Activated CD4-positive, alpha-beta T cell treated with anti-CD3 and anti-CD28 coated beads for 24 hours (primary cell): ENCODE measurements at regions not wholly inside any gene's neighbourhood (a gene's known extent, or its start where the extent isn't known, plus 50 kb on each side); places are given as distances from the start of the nearest gene placed in this dataset.
"Not testable (repeated sequence)": the region's sequence is repeated elsewhere in the genome, so short reads cannot be mapped to it uniquely, and the experiment has no call there.

ENCODE experiments used
- DNase-seq, 2 donors: peaks; one replicate each; pipeline ENCODE4 v3.0.0-alpha.2; 2020; ENCODE audit warnings: low read depth in 2 of 2

DNA sequence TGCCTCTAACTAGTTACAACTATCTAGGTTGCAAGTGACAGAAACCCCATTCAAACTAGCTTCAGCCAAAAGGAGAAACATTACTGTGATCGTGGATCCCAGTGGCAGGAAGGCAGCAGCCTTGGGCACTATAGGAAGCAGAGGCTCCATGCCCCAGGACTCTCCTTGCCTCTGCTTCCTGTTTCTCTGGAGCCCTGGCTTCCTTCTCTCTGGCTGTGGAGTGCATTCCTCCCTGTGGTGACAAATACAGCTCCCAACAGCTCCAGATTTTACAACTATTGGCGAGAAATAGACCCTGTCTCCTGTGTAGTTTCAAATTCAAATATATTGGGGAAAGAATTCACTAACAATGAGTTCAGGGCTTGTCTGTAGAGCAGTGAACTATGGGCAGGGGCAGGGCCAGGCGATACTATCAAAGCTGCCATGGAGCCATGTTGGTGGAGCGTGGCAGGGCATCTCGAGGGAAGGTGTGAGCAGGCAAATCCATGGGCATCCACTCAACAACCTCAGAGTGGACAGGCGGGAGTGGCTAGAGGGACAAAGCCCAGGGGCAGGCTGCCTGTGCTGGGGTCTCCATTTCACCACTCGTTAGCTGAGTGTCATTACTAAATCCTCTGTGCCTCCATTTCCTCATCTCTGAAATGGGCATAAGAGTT is 189.5 kb downstream of the ERCC6L2 start:
- no peak for DNase-seq

DNA sequence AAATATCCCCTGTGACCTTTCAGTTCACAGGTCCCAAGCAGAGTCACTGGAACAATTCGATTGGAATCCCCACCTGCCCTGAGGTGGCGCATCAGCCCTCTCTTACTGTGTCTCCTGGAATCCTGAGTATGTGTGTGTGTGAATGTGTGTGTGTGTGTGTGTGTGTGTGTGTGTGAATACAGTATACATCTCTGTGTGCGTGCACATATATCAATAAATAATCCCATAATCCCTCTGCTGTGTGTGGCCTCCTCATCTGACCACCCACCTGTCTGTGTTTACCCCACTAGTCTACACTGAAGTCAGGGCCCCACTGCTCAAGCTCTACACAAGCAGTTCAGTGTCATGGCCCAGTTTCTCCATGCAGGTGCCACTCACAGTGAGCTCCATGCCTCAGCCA is 187.4 kb downstream of the ERCC6L2 start:
- no peak for DNase-seq

DNA sequence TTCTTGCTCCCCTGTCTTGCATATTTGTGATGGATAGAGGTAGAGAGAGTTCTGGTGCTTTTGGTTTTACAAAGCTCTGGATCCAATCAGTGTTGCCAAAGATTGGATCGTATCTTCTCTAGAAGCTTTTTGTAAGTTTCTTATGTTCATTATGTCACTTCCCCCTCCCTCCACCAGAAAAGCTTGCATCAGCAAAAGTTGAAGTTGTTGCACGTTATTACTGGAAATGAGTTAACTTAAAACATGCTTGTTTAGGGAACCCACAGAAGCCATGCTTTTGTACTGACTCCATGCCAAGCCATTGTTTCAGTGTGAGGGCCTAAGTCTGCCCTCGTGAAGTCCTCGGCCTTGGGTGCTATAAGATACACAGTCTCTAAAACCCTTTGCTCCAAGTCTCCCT is 186.5 kb downstream of the ERCC6L2 start:
- no peak for DNase-seq

DNA sequence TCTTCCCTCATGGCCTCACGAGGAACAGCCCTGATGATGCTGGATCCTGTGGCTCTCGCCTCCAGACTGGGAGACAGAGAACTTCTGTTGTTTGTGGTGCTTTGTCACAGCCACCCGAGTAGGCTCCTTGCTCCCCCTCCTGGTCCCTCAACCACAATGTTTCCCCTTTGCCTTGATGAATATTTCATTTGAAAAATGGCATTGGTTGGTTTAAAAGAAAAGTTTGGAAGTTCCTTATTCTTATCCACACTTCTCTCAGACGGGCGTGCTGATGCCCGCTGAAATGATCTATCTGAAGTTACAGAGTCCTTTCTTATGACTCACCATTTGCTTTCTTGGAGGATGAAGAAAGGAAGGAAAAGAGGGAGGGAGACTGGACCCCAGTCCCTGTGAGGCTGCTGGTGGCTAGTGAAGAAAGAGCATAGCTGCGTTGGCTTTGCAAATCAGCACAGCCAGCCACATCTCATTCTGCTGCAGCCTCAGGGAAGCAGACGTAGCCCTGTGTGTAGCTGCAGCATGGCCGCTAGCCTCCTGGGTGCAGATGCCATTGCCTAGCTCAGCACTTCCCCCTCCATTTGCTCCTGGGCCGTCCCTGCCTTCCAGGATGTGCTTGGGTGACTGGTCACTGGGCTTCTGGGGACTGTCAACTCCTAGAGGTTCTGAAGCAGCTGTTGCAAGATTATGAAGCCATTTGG is 185.9 kb downstream of the ERCC6L2 start:
- DNase-seq: peak in 1 of 2 donors; percentile 46

DNA sequence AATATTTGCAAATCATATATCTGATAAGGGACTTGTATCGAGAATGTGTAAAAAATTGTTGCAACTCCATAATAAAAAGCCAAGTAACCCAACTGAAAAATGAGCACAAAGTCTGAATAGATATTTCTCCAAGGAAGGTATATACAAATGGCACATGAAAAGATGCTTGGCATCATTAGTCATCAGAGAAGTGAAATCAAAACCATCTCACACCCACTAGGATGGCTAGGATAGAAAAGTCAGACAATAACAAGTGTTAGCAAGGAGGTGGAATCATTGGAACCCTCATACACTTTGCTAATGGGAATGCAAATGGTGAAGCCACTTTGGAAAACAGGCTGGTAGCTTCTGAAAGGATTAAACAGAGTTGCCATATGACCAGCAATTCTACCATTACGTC is 182.7 kb downstream of the ERCC6L2 start:
- DNase-seq: no peak

DNA sequence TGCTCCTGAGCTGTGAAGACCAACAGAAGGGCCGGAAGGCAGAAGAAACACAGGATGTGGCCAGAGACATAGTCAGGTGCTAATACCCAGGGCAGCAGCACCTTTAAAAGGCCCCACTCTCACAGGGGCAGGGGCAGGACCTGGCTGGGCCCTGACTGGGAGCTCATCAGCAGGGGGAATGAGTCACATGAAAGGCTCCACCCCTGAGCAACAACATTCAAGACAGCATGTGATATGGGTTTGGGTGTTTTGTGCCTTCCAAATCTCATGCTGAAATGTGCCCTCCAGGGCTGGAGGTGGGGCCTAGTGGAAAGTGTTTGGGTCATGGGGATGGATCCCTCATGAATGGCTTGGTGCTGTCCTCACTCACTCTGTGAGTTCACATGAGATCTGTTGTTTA is 181.7 kb downstream of the ERCC6L2 start:
- DNase-seq: no peak

DNA sequence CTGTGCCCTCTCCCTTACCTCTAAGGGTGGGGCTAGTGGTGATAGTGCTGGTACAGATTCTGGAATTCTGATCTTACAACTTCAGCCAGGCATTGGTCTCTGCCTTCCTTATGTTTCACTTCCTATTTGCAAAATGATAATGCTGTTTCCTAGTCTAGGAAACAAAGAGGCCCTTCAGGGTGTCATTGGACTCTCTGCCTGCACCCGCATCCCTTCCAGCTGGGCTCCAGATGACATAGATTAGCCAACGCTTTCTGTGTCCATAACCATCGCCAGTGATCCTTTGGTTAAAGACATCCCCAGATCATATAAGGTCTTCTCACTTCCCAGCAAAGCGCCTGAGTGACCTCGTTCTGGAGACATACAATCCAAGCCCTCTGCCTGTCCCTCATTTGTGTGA is 180.7 kb downstream of the ERCC6L2 start:
- DNase-seq: no peak

DNA sequence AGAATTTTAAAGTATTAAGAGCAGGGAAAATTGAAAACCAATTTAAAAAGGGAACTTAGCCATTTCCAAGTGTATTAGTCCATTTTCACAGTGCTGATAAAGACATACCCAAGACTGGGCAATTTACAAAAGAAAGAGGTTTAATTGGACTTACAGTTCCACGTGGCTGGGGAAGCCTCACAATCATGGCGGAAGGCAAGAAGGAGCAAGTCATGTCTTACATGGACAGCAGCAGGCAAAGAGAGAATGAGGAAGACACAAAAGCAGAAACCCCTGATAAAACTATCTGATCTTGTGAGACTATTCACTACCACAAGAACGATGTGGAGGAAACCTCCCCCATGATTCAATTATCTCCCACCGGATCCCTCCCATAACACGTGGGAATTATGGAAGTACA is 178.8 kb downstream of the ERCC6L2 start:
- not testable (repeated sequence) for DNase-seq

DNA sequence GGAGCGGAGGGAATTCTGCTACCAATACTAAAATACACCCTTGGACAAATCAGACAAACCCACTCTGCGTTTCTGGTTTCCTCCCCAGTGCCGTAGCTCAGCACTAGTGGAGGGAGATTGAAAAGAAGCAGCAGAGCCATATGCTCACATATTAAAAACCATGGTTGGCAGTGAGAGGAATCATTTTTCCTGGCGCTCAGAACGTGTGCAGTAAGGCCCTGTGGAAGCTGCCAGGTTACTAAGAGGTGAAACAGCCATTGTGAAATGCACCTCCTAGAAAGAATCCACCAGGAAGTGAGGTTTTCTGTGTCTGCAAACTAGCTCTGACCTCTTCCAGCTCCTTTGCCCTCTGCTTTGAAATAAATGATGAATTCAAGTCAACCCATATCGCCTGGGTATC is 177.2 kb downstream of the ERCC6L2 start:
- no peak for DNase-seq

DNA sequence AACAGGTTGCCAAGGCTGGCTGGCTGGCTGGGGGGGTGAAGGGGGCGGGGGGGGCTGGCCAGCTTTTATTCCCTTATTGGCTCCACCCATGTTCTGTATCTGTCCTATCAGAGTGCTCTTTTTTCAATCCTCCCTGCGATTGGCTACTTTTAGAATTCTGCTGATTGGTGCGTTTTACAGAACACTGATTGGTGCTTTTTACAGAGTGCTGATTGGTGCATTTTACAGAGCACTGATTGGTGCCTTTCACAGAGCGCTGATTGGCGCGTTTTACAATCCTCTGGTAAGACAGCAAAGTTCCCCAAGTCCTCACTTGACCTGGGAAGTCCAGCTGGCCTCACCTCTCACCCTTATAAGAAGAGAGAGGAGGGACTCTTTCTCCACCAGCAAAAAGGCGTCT is 175.9 kb downstream of the ERCC6L2 start:
- no peak for DNase-seq

DNA sequence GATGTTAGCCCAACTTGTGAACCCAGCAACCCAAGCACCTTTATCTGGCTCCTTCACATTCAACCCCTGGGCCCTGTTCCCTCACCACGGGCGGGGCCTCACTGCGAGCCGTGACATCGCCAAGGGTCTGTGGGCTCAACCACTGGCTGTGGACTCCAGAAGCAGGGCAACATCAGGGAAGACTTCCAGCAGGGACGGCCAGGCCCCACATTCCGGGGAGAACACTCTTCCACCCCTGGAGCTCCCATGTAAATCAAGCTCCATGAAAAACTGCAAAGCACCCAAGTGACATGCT is 175.3 kb downstream of the ERCC6L2 start:
- DNase-seq: no peak

DNA sequence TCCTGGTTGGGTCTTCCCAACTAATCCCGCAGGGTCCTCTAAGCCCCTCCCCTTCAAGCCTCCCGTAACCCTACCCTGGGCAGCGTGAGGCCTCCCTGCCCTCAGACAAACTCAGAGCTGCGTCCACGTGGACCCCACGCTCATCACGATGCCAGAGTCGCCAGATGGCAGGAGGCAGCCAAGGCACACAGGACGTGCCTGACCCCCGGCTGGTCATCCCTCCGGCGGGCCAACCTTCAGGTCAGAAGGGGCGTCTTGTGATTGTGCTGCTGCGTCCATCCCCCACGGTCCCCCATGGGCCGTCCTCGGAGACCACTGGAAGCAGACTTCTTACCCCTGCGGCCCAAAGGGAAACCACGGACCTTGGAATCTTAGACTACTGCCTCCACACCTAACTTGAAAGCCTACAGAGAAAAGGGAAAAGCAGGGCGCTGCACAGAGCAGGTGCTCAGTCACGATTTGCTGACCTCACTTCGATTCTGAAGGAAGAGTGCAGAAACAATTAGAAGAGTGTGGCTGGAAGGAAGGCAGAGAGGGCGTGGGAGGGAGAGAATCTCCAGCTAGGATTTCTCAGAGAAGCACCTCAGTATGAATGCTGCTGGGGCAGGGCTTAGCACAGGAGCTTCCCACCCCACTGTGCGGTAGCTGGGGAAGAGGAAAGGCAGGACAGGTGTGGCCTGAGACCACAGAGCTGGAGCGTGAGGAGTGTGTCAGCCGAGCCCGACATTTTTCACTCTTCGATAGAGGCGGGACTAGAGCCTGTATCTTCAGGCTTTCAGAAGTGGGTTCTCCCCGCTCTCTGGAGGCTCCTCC is 174.8 kb downstream of the ERCC6L2 start:
- DNase-seq: no peak

DNA sequence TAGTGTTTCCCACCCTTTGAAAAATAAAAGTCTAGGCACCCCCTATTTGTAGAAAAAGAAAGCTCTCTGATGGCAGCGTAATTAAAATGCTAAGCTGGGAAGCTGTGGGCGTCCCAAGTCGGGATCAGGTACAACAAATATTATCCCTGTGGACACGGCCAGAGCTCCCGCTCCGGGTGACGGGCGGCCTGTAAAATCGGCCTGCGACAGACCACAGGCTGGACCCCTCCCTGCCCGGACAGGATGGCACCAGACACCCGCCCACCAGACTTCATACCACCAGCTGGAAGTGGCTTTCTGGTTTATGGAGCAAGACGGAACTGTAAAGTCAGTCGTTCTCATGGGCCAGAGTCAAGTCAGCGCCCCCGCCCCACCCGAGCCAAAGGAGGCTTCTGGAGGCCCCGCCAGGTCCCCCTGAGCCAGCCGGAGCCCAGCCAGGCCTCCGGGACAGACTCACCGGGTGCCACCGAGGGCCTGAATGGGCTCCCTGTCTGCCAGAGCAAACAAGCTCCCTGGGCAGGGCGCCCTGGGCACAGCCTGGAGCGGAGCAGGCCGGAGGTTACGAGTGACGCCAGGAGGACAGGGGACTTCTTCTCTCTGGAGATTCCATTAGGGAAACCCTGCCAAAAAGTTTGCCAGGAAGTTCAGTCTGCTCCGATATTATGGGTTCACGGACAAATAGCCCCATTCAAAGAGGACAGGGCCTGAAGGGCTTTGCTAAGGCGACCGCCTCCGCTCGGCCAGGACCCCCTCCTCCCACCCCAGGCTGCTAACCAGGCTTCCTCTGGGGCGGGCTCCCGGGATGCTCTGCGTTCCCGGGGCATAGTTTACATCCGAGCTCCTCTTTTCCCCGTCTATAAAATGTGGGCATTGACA is 173.7 kb downstream of the ERCC6L2 start:
- no peak for DNase-seq

DNA sequence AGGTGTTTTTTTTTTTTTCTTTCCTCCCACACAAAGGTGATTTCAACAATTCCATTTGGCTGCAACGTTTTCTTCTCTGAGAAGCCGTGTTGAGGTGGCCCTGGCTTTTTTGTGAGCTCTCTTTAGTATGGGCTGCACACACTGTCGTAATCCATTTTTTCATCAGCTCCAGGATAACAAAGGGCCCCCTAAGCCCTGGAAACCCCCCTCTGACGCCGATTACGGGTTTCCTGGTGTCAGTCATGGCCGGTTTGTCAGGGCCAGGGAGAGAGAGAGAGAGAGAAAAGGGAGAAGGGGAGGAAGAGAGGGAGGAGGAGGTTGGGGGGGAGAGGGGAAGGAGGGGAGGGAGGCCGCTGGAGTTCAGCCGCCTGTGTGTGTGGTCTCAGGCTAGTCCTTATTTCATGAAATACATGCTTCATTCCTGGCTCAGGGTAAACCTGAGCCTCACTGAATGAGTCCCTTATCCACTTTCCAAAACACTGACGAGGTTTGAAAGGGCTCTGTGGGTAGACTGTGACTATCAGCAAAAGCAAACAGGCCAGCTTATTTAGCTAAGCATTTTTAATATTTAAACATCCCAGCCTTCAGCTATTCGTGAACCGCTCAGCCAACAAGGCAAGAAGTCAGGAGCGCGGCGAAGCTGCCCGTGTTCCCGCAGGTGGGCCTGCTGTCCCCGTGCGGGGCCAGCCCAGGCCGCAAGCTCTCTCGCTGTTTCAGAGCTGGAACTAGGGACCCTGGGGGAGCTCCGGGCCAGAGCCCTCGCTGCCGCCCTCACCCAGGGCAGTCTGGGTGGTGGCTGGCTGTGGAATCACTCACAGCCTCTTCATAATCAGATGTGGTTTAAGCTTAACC is 172.8 kb downstream of the ERCC6L2 start:
- DNase-seq: no peak

DNA sequence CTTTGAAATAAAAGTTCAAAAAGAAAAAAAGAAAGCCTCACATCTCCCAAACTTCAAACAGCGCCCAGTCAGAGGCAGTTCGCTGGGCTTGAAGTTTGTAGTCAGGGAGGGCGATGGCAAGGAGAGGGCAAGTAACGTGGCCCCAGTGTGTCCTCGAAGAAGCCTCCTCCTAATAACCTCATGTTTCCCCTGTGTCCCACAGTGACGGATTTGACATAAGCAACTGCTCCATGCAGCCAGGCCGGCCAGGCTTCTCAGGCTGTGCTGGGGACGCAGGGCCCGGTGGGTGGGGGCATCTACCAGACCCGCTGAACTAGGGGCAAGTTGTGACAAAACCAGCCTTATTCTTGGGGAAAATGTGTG is 172.2 kb downstream of the ERCC6L2 start:
- DNase-seq: no peak

DNA sequence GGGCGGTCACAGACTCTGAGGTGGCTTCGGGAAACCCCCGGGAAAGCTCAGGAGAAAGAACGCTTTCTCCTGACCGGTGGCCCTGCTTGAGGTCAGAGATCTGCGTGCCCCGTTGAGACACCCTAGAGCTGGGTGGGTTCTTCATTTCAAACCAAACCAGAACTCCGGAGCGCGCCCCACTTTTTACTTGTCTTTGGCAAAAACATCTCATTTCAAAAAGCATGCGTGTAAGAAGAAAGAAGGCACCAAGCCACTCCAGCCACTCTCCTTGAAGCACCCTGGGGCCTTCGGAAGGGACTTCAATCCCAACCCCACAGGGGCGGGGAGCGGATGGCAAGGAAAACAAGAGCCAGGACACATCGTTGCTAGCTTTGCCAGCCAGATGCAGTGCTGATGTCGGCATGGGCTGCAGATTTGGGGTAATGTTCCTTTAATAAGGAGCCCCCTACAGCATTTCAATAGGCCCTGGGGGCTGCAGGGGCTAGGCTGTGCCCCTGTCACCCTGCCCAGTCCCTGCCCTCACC is 171.7 kb downstream of the ERCC6L2 start:
- DNase-seq: no peak

DNA sequence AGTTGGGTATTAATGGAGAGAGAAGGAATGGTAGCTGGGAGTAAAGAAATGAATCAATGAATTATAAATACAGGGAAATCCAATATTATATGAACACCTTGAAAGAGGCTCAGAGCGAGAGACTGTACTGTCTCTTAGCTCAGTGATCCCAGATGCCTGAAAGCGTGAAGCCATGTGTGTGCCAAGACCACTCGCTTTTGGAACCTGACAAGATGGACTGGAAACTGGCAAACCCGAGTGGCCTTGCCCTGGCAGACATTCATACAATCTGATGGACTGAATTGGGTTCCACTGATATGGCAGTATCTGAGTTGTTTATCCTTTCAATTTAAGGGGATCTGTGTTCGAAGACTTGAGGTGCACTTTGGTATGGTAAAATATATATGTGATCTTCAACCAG is 170.3 kb downstream of the ERCC6L2 start:
- DNase-seq: no peak

DNA sequence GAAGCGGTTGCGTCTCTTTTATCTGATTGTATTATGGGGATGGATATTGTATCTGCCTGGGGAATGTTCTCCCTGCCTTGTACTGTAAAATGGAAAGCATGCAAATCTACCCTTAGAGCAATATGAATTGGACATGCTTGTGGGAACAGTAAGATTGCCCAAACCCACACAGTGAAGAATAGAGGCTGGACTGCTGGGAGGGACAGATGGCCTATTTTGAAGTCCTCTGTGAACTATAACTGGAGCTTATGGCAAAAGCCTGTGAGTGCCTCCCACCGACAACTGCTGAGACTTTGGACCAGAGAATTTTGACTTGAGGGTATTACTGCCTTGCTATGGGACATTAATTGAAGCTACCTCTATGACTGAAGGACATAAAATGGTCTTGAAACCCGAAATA is 168.9 kb downstream of the ERCC6L2 start:
- no peak for DNase-seq

DNA sequence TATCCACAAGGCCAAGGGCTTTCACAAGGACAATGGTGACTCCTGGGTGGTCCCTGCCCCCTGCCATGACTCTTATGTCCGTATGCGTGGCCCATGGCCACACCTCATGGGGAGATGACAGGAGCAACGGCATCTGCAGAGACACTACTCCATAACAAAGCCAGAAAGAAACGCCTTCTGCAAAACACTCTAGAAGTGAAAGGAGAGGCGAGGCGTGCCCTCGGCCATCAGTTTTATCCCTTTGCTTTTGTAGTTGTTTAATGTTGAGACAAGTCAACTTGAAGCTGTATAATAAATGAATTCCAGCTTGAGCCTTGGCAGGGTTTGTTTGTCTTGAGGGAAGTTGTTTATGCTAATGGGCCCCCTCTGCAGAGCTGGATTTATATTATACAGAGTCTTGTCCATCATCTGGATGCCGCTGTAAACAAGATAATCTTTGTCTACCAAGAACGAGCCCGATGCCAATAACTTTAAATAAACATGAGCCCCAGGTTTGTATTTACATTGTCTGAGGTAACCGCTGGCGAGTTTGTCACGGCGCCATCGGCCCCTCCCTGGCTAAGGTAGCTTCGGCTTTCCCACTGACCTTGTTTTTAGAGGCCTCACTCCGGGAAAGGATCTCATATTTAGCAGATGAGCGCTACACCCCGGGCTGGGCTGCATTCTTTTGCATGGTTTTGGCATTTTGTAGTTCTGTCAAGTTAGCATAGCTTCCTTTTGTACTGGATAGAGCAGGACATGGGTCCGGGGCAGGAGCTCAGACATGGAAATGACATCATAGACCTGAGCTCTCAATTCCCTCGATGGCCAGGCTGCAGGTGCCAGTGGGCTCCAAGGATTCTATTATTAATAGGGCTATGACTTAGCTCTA is 165.3 kb downstream of the ERCC6L2 start:
- no peak for DNase-seq

DNA sequence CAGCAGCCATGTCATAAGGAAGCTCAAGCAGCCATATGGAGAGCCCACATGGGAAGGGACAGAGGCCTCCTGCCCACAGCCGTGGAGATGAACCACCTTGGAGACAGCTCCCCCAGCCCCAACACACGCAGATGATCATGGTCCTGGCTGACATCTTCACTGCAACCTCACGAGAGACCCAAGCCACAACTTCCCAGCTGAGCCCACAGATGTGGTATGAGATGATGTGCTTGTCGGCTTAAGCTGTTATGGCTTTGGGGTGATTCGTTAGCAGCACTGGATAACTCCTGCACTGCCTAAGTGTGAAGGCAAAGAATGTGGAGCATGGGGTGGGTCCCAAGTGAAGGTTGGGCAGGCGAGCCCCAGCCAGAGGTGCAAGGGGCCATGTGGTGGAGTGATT is 163.4 kb downstream of the ERCC6L2 start:
- no peak for DNase-seq
